ENCODE measurements at regions not wholly inside any gene's neighbourhood (a gene's known extent, or its start where the extent isn't known, plus 50 kb on each side); places are given as distances from the start of the nearest gene placed in this dataset.

DNA sequence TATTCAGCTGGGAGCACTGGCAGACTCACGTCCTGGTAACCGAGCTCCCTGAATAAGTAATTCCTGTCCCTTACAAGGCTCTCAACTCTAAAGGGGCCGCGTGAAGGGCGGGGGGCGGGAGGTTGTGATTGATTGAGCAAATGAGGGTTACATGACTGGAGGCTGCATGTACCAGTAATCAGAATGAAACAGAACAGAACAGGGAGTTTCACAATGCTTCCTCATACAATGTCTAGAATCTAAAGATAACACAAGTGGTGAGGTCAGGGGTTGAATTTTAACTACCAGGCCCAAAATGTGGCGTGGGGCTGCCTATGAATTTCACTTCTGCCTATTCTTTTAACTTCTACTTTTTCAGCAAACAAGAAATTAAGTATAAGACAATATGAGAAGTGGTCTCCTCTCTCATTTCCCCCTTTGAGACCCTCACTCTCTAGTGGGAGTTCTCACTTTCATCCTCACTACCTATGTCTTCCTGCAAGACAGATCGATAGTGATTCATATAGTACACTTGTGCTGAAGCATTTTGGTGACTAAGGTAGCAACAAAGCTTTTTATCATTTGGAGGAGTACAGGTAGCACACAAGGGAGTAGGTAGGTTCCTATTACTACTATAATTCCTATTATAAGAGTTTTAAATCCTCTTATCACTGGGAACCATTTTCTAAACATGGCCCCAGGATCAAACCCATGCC, 239.8 kb downstream of the KTN1 start:
- TF ChIP-seq CTCF (IDR thresholded peaks at IDR 0.05; ENCODE audit: low read depth, low read length): no peak
- no peak for DNase-seq (ENCODE audit: extremely low read depth, low read depth)

- TF ChIP-seq CTCF (IDR thresholded peaks at IDR 0.05; ENCODE audit: low read depth, low read length): no peak
Measured at GRCh38 chr14:55822906-55823305, 242.9 kb downstream of the KTN1 start.

DNA sequence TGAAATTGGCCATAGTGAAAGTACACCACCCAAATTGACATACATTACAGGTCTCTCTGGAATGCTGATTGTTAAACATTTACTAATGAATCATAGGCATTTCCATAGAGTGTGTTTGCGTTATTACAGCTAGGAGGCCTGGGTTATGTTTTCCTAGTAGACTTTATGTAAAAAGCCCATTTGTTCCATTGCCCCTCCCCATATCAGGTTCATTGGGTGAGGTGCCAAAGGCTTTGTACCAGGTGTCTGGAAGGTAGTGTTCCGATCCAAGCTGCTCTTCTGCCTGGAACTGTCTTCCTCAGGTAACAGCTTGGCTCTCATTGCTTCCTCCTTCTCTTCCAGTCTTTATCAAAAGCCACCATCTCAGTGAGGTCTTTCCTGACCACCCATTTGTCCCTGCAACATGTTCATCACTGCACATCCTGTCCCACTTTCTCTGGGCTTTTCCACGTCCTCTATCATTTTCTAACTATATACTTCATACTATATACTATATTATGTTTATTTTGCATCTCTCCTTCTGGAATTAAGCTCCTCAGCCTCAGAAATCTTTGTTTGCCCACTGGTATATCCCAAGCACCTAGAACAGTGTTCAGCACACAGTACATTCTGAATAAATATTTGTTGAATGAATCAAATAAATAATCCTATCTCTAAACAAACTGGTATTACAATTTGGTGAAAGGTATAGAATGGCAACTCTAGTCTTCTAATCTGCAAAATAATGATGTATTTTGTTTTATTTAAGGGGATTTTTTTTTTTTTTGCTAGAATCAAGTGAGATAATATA, 252.3 kb downstream of the KTN1 start:
- no peak for TF ChIP-seq CTCF (IDR thresholded peaks at IDR 0.05; ENCODE audit: low read depth, low read length)
- DNase-seq (ENCODE audit: extremely low read depth, low read depth): no peak

More at GRCh38 chr14:55822906-55823305, 242.9 kb downstream of the KTN1 start:
- DNase-seq (ENCODE audit: extremely low read depth, low read depth): no peak

GRCh38 chr14:55832974-55833373, 253.0 kb downstream of the KTN1 start:
- no peak for TF ChIP-seq CTCF (IDR thresholded peaks at IDR 0.05; ENCODE audit: low read depth, low read length)
- DNase-seq (ENCODE audit: extremely low read depth, low read depth): no peak

GRCh38 chr14:55834390-55834789, 254.4 kb downstream of the KTN1 start:
- no peak for TF ChIP-seq CTCF (IDR thresholded peaks at IDR 0.05; ENCODE audit: low read depth, low read length)
- DNase-seq (ENCODE audit: extremely low read depth, low read depth): no peak

GRCh38 chr14:55835985-55836384, 256.0 kb downstream of the KTN1 start:
- no peak for DNase-seq (ENCODE audit: extremely low read depth, low read depth)
- TF ChIP-seq CTCF (IDR thresholded peaks at IDR 0.05; ENCODE audit: low read depth, low read length): no peak

DNA sequence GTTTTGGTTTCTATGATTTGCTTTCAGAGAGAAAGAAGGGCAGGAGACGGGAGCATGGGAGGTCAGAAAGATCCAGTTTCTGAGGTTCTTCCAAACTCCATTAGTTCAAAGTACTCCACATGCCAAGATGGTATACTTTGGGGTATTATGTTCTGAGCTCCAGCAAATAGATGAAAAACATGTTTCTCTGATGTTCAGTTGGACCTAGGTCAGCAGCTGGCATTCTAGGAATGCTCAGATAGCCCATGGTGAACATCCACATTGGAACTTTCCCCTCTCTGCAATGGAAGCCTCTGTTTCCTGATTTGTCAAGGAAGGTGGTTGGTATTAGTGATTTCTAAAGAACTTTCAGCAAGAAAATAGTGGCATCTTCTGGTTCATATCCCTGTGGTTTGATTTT, 257.5 kb downstream of the KTN1 start:
- no peak for DNase-seq (ENCODE audit: extremely low read depth, low read depth)
- TF ChIP-seq CTCF (IDR thresholded peaks at IDR 0.05; ENCODE audit: low read depth, low read length): no peak
